IMR-90 (cell line): ENCODE measurements at regions not wholly inside any gene's neighbourhood (a gene's known extent, or its start where the extent isn't known, plus 50 kb on each side); places are given as distances from the start of the nearest gene placed in this dataset.

Source experiments
- ATAC-seq: fragments of 200-7000 bp; cut with Tn5 transposase; 2 replicates; pipeline ENCODE4 v1.9.1; 2020; ENCODE audit warnings: low read depth, mild to moderate bottlenecking, moderate library complexity
- BruUV-seq: library from RNA; stranded (reverse); fragments of 400-500 nt; replicated peaks from 2 replicates; lab custom pipeline; 2021; lab: Mats Ljungman, UMichigan
- CTCF ChIA-PET: fragments of 300-600 bp; formaldehyde crosslinking; extraction: SDS; loops from one replicate; lab custom pipeline; 2021; ENCODE audit warnings: antibody characterized with exemption; lab: Yijun Ruan, JAX
- POLR2A ChIA-PET: fragments of 300-600 bp; sonication (Branson Sonifier 250); formaldehyde crosslinking; loops from one replicate; lab custom pipeline; 2022; ENCODE audit warnings: antibody characterized with exemption; ENCODE audit not compliant: unreplicated experiment; lab: Charles Lee
- DNase-seq: peaks from one replicate; pipeline ENCODE4 v3.0.0; 2013
- H2AFZ ChIP-seq: replicated peaks from 2 replicates; pipeline ENCODE3; 2013; ENCODE audit warnings: low read length, mild to moderate bottlenecking; ENCODE audit not compliant: poor library complexity
- H2AK5ac ChIP-seq: 2 replicates; pipeline ENCODE4 v1.6.1; 2013; ENCODE audit warnings: low read depth, low read length, inconsistent platforms
- H2AK9ac ChIP-seq: replicated peaks from 2 replicates; pipeline ENCODE3; 2013; ENCODE audit warnings: mild to moderate bottlenecking, low read depth, low read length, moderate library complexity; ENCODE audit not compliant: poor library complexity
- H2BK120ac ChIP-seq: 2 replicates; pipeline ENCODE4 v1.6.1; 2013; ENCODE audit warnings: low read depth, low read length, inconsistent platforms
- H2BK15ac ChIP-seq: 3 replicates; pipeline ENCODE4 v1.6.1; 2013; ENCODE audit warnings: low read depth, low read length, inconsistent platforms
- H2BK20ac ChIP-seq: 2 replicates; pipeline ENCODE4 v1.6.1; 2013; ENCODE audit warnings: low read depth, mild to moderate bottlenecking, inconsistent platforms, low read length, moderate library complexity
- H2BK5ac ChIP-seq: 2 replicates; pipeline ENCODE4 v1.6.1; 2013; ENCODE audit warnings: mild to moderate bottlenecking, low read depth, low read length, inconsistent platforms; ENCODE audit not compliant: poor library complexity, severe bottlenecking
- H3K14ac ChIP-seq: replicated peaks from 2 replicates; pipeline ENCODE4 v1.6.1; 2013; ENCODE audit warnings: low read depth, low read length, inconsistent platforms
- H3K18ac ChIP-seq: 2 replicates; pipeline ENCODE4 v1.6.1; 2013; ENCODE audit warnings: low read depth, low read length, control low read depth
- H3K23ac ChIP-seq: 2 replicates; pipeline ENCODE4 v1.6.1; 2013; ENCODE audit warnings: low read depth, low read length, inconsistent platforms
- H3K27ac ChIP-seq: 2 replicates; pipeline ENCODE4 v1.5.1; 2013; ENCODE audit warnings: mild to moderate bottlenecking, control low read depth, low read length; ENCODE audit not compliant: insufficient read depth
- H3K27me3 ChIP-seq: 2 replicates; pipeline ENCODE4 v1.6.1; 2013; ENCODE audit warnings: low read length; ENCODE audit not compliant: control insufficient read depth, insufficient read depth
- H3K36me3 ChIP-seq: 2 replicates; pipeline ENCODE4 v1.6.1; 2013; ENCODE audit warnings: low read length, mixed read lengths; ENCODE audit not compliant: control insufficient read depth, insufficient read depth
- H3K4ac ChIP-seq: 2 replicates; pipeline ENCODE4 v1.6.1; 2013; ENCODE audit warnings: low read depth, low read length, inconsistent platforms
- H3K4me1 ChIP-seq: 2 replicates; pipeline ENCODE4 v1.6.1; 2013; ENCODE audit warnings: low read length, mixed read lengths; ENCODE audit not compliant: control insufficient read depth, insufficient read depth
- H3K4me2 ChIP-seq: 2 replicates; pipeline ENCODE4 v1.6.1; 2013; ENCODE audit warnings: low read depth, mild to moderate bottlenecking, control low read depth, low read length, moderate library complexity
- H3K4me3 ChIP-seq: 2 replicates; pipeline ENCODE4 v1.5.1; 2013; ENCODE audit warnings: low read depth, mild to moderate bottlenecking, control low read depth, low read length, moderate library complexity; ENCODE audit not compliant: insufficient read depth
- H3K56ac ChIP-seq: 2 replicates; pipeline ENCODE4 v1.6.1; 2013; ENCODE audit warnings: low read length, inconsistent platforms; ENCODE audit not compliant: insufficient read depth; ENCODE audit errors: extremely low read depth
- H3K79me1 ChIP-seq, 2 experiments: 2 replicates each; pipeline ENCODE4 v1.6.1; 2013; ENCODE audit warnings: low read length in 2 of 2, inconsistent platforms in 1 of 2, low read depth in 1 of 2
- H3K9ac ChIP-seq: 2 replicates; pipeline ENCODE4 v1.6.1; 2013; ENCODE audit warnings: low read depth, low read length, control low read depth
- H3K9me1 ChIP-seq: 2 replicates; pipeline ENCODE4 v1.6.1; 2013; ENCODE audit warnings: low read length, inconsistent platforms; ENCODE audit not compliant: insufficient read depth
- H3K9me3 ChIP-seq: 2 replicates; pipeline ENCODE4 v1.6.1; 2013; ENCODE audit warnings: low read length; ENCODE audit not compliant: control insufficient read depth, insufficient read depth
- H4K20me1 ChIP-seq: 2 replicates; pipeline ENCODE4 v1.6.1; 2013; ENCODE audit warnings: low read length, inconsistent platforms; ENCODE audit not compliant: insufficient read depth
- H4K5ac ChIP-seq: 2 replicates; pipeline ENCODE4 v1.6.1; 2013; ENCODE audit warnings: mild to moderate bottlenecking, low read depth, low read length, control low read depth
- H4K8ac ChIP-seq, 2 experiments: 2 replicates each; pipeline ENCODE4 v1.6.1; 2013; ENCODE audit warnings: low read depth in 2 of 2, low read length in 2 of 2, control low read depth in 1 of 2, inconsistent platforms in 1 of 2
- H4K91ac ChIP-seq: 2 replicates; pipeline ENCODE4 v1.6.1; 2013; ENCODE audit warnings: low read depth, low read length, inconsistent platforms; ENCODE audit not compliant: insufficient read depth
- BHLHE40 ChIP-seq: fragments of 150-350 bp; IDR thresholded peaks from 2 replicates; pipeline ENCODE4 v1.6.1; 2016; ENCODE audit warnings: mild to moderate bottlenecking, low read depth, low read length
- CEBPB ChIP-seq: IDR thresholded peaks from 2 replicates; pipeline ENCODE4 v1.6.1; 2012; ENCODE audit warnings: low read depth, low read length, improper control_type of control experiment
- CTCF ChIP-seq: conservative IDR thresholded peaks from 2 replicates; pipeline ENCODE4 v1.5.1; 2012; ENCODE audit warnings: mild to moderate bottlenecking, low read depth, low read length, improper control_type of control experiment
- FOS ChIP-seq: fragments of 150-350 bp; IDR thresholded peaks from 2 replicates; pipeline ENCODE4 v1.6.1; 2016; ENCODE audit warnings: low read depth, low read length
- MAFK ChIP-seq: IDR thresholded peaks from 2 replicates; pipeline ENCODE4 v1.6.1; 2012; ENCODE audit warnings: low read depth, low read length, improper control_type of control experiment
- MXI1 ChIP-seq: IDR thresholded peaks from 2 replicates; pipeline ENCODE4 v1.6.1; 2012; ENCODE audit warnings: low read depth, mild to moderate bottlenecking, low read length, moderate library complexity, borderline replicate concordance
- NFE2L2 ChIP-seq: fragments of 150-350 bp; IDR thresholded peaks from 2 replicates; pipeline ENCODE4 v1.6.1; 2016; ENCODE audit warnings: low read depth, mild to moderate bottlenecking, low read length
- POLR2A ChIP-seq: IDR thresholded peaks from 2 replicates; pipeline ENCODE4 v1.6.1; 2012; ENCODE audit warnings: mild to moderate bottlenecking, low read depth, low read length
- RAD21 ChIP-seq: IDR thresholded peaks from 2 replicates; pipeline ENCODE4 v1.6.1; 2012; ENCODE audit warnings: low read length, improper control_type of control experiment
- SMC3 ChIP-seq: fragments of 150-350 bp; IDR thresholded peaks from 2 replicates; pipeline ENCODE4 v1.6.1; 2016; ENCODE audit warnings: low read depth, mild to moderate bottlenecking, antibody characterized with exemption, low read length, moderate library complexity
- WGBS, 2 experiments: methylation state at CpG; one replicate each; pipeline versions ENCODE4 v1.1.5 to v1.1.7; 2013; ENCODE audit warnings: missing lambda C conversion rate in 2 of 2; ENCODE audit not compliant: insufficient read length in 1 of 2; ENCODE audit errors: extremely low coverage in 2 of 2; 5-methylcytosine and 5-hydroxymethylcytosine counted together
- dilution Hi-C: fragments of 300-500 bp; cut with HindIII; formaldehyde crosslinking; loops from one replicate; pipeline ENCODE4 v1.14.3; 2018; ENCODE audit warnings: low sequenced_read_pairs; ENCODE audit not compliant: unreplicated experiment
- in situ Hi-C: fragments of 300-500 bp; cut with MboI; formaldehyde crosslinking; loops from 3 replicates; pipeline ENCODE4 v1.14.3; 2019; ENCODE audit warnings: low sequenced_read_pairs, inconsistent platforms, mixed read lengths
- intact Hi-C: fragments of 100-400 bp; cut with micrococcal nuclease; formaldehyde crosslinking; loops from 2 replicates; pipeline ENCODE4 v1.10.0; 2022
- TF ChIP-seq, protein P1 (sequence below): fragments of 150-350 bp; IDR thresholded peaks from 2 replicates; pipeline ENCODE4 v1.6.1; 2016; ENCODE audit warnings: low read depth, mild to moderate bottlenecking, low read length, moderate library complexity, borderline replicate concordance

GRCh38 chr9:115657695-115658094 is 495.9 kb upstream of the PAPPA start:
- H3K14ac ChIP-seq = no peak overlapping the region
- no peak overlapping the region for H3K27ac ChIP-seq
- no peak overlapping the region for H3K18ac ChIP-seq
- no peaks in the 10 kb centered on the region for H3K27me3 ChIP-seq
- no peaks in the 10 kb centered on the region for H3K9me3 ChIP-seq
- WGBS, 2 experiments = no CpG with 5 or more reads among the region's 2 CpGs
- TF ChIP-seq MXI1 = no peak
- no peak for TF ChIP-seq BHLHE40
- TF ChIP-seq SMC3 = no peak
- no peak for TF ChIP-seq CTCF
- TF ChIP-seq RAD21 = no peak
- no peak for TF ChIP-seq CEBPB
- TF ChIP-seq MAFK = no peak
- no peak for TF ChIP-seq FOS
- TF ChIP-seq, protein P1, sequence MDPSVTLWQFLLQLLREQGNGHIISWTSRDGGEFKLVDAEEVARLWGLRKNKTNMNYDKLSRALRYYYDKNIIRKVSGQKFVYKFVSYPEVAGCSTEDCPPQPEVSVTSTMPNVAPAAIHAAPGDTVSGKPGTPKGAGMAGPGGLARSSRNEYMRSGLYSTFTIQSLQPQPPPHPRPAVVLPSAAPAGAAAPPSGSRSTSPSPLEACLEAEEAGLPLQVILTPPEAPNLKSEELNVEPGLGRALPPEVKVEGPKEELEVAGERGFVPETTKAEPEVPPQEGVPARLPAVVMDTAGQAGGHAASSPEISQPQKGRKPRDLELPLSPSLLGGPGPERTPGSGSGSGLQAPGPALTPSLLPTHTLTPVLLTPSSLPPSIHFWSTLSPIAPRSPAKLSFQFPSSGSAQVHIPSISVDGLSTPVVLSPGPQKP = no peak
- no peak for TF ChIP-seq POLR2A
- TF ChIP-seq NFE2L2 = no peak
- peaks cover 3% of the 10 kb centered on the region; the same call in 1 of the 2 replicates for H3K9me1 ChIP-seq
- in situ Hi-C loops (no loop called here), intact Hi-C loops (no loop called here), dilution Hi-C loops (no loop called here)
- no peak overlapping the region for H2AK9ac ChIP-seq
- H3K23ac ChIP-seq = no peak overlapping the region
- ATAC-seq (no peak), DNase-seq (no peak)
- no peak overlapping the region for H2AK5ac ChIP-seq
- no peak overlapping the region for H4K5ac ChIP-seq
- no peak overlapping the region for H3K4ac ChIP-seq
- H2BK20ac ChIP-seq = no peak overlapping the region
- H4K20me1 ChIP-seq = no peaks in the 10 kb centered on the region
- CTCF ChIA-PET = no interaction called here
- no peak overlapping the region for H2AFZ ChIP-seq
- H3K56ac ChIP-seq = no peak overlapping the region
- BruUV-seq = no TSS peak
- no peak overlapping the region for H3K4me2 ChIP-seq
- no peak overlapping the region for H2BK120ac ChIP-seq
- H3K79me1 ChIP-seq = no peaks in the 10 kb centered on the region; a peak in 1 of 4 replicates
- POLR2A ChIA-PET = no interaction called here
- H4K91ac ChIP-seq = no peak overlapping the region
- H3K4me3 ChIP-seq = no peak overlapping the region
- no peak overlapping the region for H2BK5ac ChIP-seq
- H2BK15ac ChIP-seq = no peak overlapping the region
- H3K9ac ChIP-seq = no peak overlapping the region
- H3K36me3 ChIP-seq = no peaks in the 10 kb centered on the region
- H4K8ac ChIP-seq = no peak overlapping the region
- peaks cover 6% of the 10 kb centered on the region; the same call in 1 of the 2 replicates for H3K4me1 ChIP-seq
